ENCODE measurements at regions not wholly inside any gene's neighbourhood (a gene's known extent, or its start where the extent isn't known, plus 50 kb on each side); places are given as distances from the start of the nearest gene placed in this dataset.
"Not testable (repeated sequence)": the region's sequence is repeated elsewhere in the genome, so short reads cannot be mapped to it uniquely, and the experiment has no call there.

DNA sequence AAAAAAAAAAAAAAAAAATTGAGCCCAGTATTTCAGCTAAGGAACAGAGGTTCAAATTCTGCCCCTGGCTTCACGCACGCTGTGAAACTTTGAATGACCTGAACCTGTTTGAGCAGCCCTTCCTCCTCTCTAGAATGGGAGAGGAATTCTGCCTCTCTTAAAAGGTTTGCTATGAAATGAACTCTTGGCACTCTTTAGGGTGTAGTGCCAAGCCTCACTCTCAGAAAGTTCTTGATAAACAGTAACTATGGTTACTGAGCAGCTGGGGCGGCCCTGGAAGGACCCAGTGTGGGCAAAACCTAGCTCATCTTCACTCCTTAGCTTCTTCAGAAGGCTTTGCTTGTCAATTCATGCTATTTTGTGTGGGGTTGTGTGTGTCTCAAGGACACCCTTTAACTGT lies 73.7 kb downstream of the GEMIN8 start:
- DNase-seq (ENCODE audit: low spot score) = peak; percentile 2

DNA sequence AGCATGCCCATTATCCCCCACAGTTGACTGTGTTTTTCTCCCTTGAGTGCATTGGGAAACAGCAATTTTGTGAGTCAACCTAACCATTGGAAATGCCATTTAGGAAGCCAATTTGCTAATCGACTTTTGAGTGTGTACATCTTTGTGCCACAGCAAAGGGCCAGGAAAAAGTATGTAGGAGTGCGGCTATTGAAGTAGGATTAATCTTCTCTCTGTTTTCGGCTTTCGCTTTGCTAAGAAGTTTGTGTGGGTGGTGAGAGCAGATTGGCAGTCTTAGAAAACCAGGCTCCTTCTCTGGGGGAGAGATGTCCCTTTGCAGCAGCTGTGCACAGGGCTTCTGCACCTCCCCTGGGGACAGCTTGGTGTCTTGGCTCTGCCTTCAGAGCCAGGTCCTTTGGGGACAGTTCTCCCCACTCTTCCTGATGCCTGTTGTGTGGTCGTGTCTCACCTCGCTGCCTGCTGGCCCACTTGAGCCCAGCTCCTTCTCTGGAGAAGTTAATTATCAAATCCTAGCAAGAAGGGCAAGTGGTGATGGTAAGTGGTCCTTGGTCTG lies 74.5 kb downstream of the GEMIN8 start:
- no peak for DNase-seq (ENCODE audit: low spot score)

DNA sequence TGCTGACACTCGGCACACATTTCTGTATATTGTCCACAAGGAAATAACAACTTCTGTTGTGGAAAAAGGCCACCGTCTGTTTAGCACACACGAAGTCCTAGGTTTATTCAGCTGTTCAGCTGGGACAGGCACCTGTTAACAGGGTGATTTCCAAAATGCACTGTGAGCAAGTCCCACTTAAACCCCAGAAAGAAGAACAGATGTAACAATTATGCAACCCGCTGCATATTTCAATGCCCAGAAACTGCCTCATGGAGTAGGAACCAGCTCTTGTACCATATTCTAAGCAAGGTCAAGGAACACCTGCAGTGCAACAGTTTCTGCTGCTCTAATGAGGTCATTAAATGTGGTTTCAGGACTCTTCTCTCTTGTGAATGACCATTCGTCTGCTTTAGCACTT lies 77.1 kb downstream of the GEMIN8 start:
- DNase-seq (ENCODE audit: low spot score) = no peak

DNA sequence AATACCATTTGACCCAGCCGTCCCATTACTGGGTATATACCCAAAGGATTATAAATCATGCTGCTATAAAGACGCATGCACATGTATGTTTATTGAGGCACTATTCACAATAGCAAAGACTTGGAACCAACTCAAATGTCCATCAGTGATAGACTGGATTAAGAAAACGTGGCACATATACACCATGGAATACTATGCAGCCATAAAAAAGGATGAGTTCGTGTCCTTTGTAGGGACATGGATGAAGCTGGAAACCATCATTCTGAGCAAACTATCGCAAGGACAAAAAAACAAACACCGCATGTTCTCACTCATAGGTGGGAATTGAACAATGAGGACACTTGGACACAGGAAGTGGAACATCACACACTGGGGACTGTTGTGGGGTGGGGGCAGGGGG lies 83.5 kb downstream of the GEMIN8 start:
- not testable (repeated sequence) for DNase-seq (ENCODE audit: low spot score)

DNA sequence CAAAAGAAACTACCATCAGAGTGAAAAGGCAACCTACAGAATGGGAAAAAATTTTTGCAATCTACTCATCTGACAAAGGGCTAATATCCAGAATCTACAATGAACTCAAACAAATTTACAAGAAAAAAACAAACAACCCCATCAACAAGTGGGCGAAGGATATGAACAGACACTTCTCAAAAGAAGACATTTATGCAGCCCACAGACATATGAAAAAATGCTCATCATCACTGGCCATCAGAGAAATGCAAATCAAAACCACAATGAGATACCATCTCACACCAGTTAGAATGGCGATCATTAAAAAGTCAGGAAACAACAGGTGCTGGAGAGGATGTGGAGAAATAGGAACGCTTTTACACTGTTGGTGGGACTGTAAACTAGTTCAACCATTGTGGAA lies 83.9 kb downstream of the GEMIN8 start:
- DNase-seq (ENCODE audit: low spot score) = not testable (repeated sequence)

DNA sequence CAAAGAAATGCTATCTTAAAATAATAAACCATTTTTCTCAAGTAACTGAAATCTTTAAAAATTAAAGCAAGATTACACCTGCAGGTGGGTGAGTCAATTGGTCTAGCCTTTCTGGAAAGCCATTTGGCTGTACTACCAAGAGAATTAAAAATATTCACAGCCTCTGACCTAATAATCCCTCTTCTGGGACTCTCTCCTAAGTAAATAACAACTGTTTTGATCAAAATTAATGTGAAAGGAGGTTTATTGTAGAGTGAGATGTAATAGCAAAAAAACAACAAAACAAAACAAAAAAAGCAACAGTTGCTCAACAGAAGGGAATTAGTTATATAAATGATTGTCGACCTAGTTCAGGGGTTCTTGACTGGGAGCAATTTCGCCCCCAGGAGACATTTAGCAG lies 89.0 kb downstream of the GEMIN8 start:
- DNase-seq (ENCODE audit: low spot score) = no peak

DNA sequence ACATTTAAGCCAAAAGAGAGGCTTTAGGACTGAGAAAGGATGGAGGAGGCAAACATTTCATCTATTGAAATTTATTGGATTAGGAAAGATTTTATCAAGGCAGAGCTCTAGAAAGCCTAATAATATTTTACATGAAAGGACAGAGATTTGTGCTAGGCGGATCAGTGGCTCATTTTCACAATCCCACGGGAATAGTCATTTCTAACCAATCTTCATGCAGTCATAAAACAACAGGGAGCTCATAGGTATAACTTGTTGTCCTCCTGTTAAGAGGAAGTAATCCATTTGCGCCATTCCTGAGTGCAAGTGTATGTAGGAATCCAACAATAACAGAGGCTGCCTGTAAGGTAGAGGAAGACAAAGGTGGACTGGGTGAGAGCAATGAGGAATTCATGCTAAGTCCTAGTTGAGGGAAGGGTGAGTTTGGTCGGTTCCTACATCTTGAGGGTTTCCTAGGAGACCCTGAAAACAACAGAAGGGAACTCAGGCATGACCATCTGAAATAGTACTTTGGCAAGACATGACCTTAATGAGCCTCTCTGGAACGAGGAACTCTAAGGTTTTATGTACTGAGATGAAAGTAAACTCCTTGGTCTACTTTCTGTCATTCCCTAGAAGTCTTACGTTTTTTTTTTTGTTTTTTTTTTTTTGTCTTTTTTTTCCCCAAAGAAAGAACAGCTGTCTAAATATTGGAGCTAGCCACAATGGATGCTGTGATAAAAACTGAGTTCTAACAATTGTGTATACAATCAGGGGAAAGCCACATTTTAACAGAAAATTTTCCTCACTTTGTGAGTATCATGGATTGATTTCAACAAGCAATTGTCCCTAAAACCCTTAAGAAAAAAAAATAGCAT lies 89.7 kb downstream of the GEMIN8 start:
- DNase-seq (ENCODE audit: low spot score) = no peak

DNA sequence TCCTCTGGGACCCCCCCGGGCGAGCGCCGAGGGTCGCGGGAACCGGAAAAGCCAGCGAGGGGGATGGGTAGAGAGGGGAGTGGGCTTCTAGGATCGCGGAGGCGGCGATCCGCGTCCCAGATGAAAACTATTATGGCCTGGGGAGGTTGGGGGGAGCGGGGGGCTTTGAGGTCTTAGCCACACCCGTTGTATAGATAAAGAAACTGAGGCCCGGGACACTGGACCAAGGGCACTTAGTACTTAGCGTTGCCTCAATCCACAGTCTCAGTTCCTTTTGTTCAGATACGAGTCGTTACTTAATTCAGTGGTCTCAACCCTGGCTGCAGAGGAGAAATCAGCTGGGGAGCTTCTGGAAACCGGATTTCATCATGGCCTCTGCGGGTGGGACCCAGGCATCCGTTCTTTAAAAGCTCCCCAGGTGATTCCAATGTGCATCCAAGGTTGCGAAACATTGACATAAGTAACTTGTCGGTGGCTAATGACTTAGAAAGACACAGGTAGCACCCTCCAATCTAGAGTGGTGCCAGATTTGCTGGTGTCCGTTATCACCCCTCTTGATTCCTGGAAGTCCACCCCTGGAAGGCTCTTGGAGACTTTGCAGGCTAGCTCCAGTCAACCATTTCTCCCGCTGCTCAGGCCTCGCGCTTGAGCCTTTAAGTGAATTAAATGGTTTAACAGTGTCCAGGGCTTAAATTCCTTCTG lies 90.7 kb downstream of the GEMIN8 start:
- DNase-seq (ENCODE audit: low spot score) = no peak

DNA sequence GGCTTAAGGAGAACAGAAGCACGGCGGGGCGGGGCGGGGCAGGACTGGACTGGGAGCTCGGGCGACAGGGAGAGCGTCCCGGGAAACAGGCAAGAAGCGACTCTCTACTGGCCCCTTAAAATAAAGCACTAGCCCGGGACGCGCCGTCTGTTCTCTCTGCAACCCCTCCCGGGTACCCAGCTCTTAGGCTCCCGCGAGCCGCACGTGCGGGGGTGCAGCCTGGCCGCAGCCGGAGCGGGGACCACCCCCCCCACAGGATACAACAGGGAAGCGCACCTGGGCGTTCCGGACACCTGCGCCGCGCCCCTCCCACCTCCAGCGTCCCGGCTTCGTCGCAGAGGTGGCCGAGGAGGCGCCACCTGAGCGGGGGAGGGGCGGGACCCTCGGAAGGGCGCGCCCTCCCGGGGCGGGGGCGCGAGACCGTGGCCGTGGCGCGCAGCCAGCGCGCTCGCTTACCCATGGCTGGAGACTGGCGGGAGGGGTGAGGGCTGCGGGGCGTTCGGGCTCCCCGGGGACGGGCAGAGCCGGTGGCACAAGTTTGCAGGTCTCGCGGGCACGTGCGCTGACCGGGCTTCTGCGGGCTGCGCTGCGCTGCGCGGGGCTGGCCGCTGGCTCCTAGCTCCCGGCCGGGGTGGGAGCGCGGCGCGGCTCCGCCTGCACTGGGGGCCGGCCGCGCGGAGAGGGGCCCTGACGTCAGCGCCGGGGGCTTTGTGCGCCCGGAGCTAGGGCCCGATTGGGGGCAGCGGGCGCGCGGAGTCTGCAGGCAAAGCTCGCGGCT lies 91.5 kb downstream of the GEMIN8 start:
- DNase-seq (ENCODE audit: low spot score) = peak; percentile 12

DNA sequence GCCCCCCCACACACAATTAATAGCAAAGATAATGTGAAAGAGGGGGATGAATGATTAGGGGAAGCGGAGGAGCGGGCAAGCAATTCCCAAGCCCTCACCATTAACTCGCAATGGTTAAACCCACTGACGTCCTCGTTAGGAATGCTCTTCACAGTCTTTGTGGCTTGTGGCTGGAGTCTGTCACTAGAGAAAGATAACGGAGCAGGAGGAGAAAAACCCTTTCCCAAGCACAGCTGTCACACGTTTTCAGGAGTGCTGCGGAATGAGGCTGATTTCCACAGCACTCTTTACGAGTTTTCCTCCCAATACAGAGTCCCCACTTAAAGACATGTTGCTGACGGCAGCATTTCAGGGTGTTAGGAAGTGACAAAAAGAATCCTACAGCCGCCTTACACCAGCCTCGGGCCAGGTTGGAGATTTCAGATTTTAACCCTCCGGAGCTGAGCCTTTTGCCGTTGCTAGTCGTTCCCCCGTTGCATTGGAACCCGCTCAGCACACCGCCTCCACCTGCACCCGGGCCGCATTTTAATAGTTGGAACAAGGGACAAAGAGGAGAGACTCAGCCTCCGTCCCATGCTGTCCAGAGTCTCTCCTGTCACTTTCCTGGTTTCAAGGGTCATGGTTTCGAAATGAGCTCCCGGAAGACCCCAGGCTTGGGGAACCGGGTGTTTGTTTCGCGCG lies 92.2 kb downstream of the GEMIN8 start:
- DNase-seq (ENCODE audit: low spot score) = no peak

DNA sequence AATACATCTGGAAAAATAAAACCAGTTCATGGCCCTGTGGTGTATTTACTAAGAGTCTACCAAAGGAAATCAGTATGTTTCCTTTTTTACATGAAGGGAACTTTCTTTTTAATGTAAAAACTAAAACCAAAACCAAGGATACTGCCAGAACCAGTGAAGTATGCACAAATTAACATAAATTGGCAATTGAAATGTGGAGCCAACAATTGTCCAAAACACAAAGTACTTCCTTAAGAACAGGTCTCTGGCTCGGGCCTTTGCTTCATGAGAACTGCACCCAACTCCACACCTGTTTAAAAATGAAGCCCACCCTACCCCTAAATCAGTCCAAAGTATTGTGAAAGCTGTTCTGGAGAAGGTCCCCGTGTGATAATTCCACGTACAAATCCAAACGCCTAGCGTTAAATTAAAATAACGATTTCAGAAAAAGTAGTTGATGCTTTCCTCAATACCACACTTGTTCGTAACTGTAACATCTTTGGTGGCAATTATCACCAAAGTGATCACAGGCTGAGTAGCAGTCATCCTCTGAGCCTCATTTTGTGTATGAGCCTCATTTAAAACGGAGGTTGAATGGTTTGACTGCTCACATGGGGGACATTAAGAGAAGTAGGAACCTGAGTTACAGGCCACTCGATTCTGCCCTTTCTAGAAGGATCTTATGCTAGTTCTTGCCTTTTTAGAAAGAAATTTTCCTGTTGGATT lies 93.0 kb downstream of the GEMIN8 start:
- no peak for DNase-seq (ENCODE audit: low spot score)

DNA sequence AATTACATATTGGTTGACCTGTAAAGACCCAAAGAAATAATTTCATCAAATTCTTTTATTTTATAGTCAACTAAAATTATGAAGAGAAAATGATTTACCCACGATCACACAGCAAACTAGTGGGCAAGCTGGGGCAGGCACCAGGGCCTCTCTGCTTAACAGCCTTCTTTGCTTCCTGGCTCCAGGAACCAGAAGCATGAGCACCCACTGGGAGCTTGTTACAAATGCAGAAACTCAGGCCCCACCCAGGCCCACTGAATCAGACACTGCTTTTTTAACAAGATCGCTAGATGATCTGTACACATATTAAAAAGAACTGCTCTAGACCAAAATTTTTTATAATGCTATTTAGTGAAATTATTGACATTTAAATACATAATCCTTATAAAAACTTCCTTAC lies 95.0 kb downstream of the GEMIN8 start:
- no peak for DNase-seq (ENCODE audit: low spot score)

DNA sequence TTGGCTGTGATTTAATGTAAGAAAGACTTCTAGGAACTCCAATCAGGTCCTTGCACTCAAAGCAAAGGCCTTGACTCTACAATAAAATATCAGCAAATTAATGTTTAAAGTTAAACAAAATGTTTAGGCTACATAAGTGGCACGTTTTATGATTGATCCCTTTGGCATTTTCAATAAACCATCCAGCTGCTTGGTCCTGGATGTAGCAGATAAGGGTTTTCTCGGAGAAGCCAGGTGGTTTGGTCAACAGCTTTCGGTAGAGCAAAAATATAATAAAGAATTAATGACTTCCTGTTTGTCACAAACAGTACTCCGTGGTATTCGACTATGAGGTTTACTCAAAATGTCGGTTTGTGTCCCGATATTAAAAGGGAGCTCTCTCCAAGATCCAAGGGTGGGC lies 95.8 kb downstream of the GEMIN8 start:
- no peak for DNase-seq (ENCODE audit: low spot score)

DNA sequence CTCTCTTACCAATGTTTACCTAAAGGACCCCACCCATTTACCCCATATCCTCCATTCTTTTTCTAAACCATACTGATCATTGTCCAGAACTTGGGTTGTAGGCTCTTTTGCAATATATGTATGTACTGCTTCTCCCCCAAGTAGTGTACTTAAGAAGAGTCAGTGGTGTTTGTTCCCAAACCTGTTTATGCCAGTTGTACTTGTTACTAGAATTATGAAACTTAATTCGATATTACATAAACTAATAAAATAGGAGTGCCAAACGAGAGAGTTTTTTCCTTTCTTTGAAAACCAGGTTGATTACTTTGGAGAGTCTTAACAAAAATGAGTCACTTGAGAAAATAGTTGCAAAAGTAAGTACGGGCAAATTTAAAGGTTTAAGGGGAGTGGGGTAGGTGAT lies 96.3 kb downstream of the GEMIN8 start:
- no peak for DNase-seq (ENCODE audit: low spot score)

DNA sequence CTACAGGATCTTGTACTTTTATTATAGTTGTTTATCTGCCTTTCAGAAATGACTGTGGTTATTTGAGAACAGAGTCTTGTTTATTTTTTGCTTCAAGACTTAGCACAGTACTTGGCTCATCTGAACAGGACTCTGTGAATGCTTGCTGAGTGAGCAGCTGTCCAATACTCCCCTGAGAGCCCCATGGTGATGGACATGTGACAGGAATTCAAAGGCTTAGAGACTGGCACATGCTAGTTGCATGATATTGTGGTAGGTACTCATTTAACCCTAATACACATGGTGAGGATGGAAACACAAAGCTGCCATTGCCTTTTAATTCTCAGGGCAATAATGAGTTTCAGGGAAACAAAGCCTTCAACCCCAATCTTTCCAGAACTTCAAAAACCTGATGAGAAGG lies 97.3 kb downstream of the GEMIN8 start:
- DNase-seq (ENCODE audit: low spot score) = no peak

DNA sequence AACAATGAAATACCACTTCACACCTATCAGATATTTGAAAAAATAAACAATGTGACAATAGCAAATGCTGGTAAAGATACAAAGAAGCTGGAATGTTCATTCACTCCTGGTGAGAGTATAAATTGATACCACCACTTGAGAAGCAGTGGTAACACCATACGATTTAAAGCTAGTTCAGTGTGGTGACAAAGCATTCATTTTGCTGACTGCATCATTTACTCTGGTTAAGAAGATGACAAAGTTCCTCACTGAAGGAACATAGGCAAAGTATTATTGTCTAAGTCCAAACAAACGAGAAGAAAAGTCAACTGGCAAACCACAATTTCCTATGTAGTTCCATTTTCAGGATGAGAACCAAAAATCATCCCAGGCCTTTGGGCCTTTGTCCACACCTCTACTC lies 102.5 kb downstream of the GEMIN8 start:
- no peak for DNase-seq (ENCODE audit: low spot score)

DNA sequence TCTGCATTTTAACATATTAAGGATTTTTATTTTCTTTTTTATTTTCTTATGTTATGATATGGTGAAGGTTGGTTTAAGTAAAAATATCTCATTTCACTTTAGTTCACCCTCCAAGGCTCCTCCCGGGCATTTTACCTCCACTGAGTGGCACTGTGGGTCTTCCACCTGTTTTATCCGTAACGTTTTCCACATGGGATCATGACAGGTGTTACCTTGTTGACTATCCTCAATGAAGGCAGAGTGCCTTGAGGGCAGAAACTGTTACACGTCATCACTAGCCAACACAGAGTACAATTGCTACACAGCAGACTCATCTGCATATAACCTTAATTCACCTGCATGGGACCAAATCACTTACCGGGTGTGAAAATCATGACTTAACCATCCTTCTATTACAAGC lies 105.8 kb downstream of the GEMIN8 start:
- no peak for DNase-seq (ENCODE audit: low spot score)

DNA sequence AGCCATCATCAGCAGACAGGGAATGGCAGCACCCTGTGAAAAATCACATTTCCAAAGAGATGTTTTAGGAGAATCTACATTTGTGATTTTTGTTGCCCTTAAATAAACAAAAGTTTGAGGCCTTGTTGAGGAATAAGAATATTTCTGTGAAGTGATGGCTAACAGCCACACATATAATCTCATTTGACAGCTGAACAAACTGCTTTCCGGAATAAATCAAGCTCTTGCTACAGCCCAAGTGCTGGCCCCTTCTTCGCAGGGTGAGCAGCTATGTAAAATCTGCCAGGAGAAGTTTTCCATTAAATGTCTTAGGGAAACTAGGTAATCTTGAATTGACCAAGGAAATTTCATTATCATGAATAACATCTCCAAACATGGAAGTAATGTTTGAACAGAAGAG lies 106.4 kb upstream of the GPM6B start:
- DNase-seq (ENCODE audit: low spot score) = peak; percentile 32

DNA sequence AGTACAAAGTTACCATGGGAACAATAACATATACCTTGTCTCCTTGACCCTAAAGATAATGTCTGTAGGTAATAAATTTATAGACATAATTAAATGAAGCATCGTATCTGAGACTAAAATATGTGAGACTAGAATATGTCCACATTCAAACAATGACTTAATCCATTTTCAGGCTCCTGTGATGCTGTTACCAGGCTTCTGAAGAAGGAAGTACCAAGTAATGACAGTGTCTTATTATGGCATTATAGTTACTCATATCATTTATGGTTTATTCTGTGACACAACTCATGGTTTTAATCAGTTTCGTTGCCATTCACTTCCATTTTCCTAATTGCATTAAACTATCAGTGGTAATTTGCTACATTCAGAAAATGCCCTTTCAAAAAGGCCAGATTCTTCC lies 100.6 kb upstream of the GPM6B start:
- DNase-seq (ENCODE audit: low spot score) = no peak

DNA sequence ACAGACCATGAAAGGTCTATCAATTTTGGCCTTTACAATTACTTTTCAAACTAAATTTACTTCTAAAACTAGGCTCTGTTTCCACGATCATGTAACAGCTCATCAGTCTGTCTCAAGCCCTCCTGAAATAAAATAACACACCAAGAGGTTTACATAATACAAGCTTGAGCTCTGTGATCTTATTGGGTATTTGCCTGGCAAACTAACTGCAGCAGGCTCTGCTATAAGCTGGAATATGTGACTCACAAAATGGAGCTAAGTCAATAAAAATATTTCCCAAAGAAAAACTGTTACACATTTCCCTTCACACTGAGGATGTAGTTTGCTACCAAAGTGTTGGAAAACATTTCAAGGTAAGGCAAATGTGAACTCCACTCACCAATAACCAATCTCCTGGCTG lies 94.7 kb upstream of the GPM6B start:
- DNase-seq (ENCODE audit: low spot score) = peak; percentile 71

DNA sequence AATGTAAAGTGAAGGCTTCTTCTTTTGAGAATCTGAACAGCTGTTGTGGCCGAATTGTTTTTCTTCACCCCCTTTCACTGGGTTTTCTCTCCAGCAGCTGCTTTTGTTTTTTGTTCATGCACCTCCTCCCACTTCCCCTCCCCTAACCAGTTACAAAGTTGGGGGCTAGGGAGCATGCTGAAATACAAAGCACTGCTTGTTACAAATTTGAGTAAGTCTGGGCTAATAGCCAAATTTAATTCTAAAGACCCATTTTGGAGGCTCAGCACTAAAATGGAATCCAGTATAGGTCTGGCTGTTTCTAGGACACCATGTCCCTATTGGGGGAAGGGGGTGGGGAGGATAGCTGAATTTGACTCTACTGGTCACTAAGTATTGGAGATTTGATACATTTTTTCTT lies 89.2 kb upstream of the GPM6B start:
- DNase-seq (ENCODE audit: low spot score) = no peak

Measured in umbilical cord (tissue), 1 donor.